HUES64 (cell line): ENCODE measurements at regions not wholly inside any gene's neighbourhood (a gene's known extent, or its start where the extent isn't known, plus 50 kb on each side); places are given as distances from the start of the nearest gene placed in this dataset.

Experiments
- H3K27ac ChIP-seq: 2 replicates; pipeline ENCODE4 v1.7.0; 2013; ENCODE audit warnings: low read depth, low read length, inconsistent platforms
- H3K27me3 ChIP-seq: 2 replicates; pipeline ENCODE4 v1.6.1; 2013; ENCODE audit warnings: mild to moderate bottlenecking, low read length; ENCODE audit not compliant: insufficient read depth
- H3K36me3 ChIP-seq: 2 replicates; pipeline ENCODE4 v1.6.1; 2013; ENCODE audit warnings: mild to moderate bottlenecking, low read length; ENCODE audit not compliant: insufficient read depth
- H3K4me1 ChIP-seq: 2 replicates; pipeline ENCODE4 v1.6.1; 2013; ENCODE audit warnings: mild to moderate bottlenecking, low read length, moderate library complexity; ENCODE audit not compliant: insufficient read depth
- H3K4me3 ChIP-seq: 2 replicates; pipeline ENCODE4 v1.5.1; 2013; ENCODE audit warnings: mild to moderate bottlenecking, low read length, moderate library complexity
- H3K9ac ChIP-seq: 2 replicates; pipeline ENCODE4 v1.6.1; 2013; ENCODE audit warnings: mild to moderate bottlenecking, low read depth, low read length
- H3K9me3 ChIP-seq: 2 replicates; pipeline ENCODE4 v1.6.1; 2013; ENCODE audit warnings: low read depth, low read length; ENCODE audit not compliant: insufficient read depth
- WGBS: fragments of 150-250, 120-280 bp; methylation state at CpG from one replicate; pipeline ENCODE4 v1.1.7; 2013; ENCODE audit warnings: missing lambda C conversion rate; 5-methylcytosine and 5-hydroxymethylcytosine counted together

DNA sequence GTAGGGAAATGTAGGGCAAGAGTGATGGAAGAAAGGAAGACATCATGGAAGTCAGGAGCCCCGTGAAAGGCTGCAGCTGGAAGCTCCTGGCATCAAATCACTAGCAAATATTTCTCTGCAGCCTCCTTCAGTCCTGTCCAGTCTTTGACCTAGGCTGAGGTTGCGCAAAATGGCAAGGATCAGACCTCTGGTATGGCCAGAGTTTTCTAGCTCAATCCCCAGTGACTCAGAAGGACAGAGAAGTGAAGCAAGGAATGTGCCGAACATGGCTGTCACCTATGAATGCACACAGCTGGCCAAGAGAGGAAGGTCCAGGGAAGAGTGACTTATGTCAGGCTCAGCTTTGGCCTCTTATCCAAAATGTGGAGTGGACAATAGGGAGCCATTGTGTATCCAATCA, 71.1 kb upstream of the PHOX2B start:
- H3K27me3 ChIP-seq = peaks cover 27% of the 10 kb centered on the region
- no peaks in the 10 kb centered on the region for H3K4me1 ChIP-seq
- WGBS = 93% methylated on average over 3 of the region's 3 CpGs
- no peak overlapping the region for H3K4me3 ChIP-seq
- no peaks in the 10 kb centered on the region for H3K36me3 ChIP-seq
- H3K27ac ChIP-seq = no peak overlapping the region
- H3K9ac ChIP-seq = no peak overlapping the region
- no peaks in the 10 kb centered on the region for H3K9me3 ChIP-seq

- H3K27me3 ChIP-seq = peaks cover 18% of the 10 kb centered on the region
- no peaks in the 10 kb centered on the region for H3K4me1 ChIP-seq
- H3K27ac ChIP-seq = no peak overlapping the region
- 95% methylated on average over 3 of the region's 4 CpGs for WGBS
- H3K9ac ChIP-seq = no peak overlapping the region
- H3K4me3 ChIP-seq = no peak overlapping the region
- H3K36me3 ChIP-seq = no peaks in the 10 kb centered on the region
- H3K9me3 ChIP-seq = no peaks in the 10 kb centered on the region
Measured at GRCh38 chr4:41815473-41815872, 66.9 kb upstream of the PHOX2B start.

DNA sequence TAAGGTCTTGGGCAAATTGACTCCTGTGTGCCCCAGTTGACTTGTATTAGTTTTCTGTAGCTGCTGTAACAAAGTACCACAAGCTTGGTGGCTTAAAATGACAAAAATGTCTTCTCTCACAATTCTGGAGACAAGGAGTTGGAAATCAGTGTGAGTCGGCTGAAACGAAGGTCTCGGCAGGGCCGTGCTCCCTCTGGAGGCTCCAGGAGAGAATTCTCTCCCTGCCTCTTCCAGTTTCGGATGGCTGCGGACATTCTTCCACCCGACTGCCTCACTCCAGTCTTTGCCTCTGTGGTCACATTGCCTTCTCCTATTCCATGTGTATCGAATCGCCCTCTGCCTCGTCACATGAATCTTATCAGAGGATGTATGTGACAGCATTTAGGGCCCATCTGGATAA, 66.0 kb upstream of the PHOX2B start:
- no peak overlapping the region for H3K9ac ChIP-seq
- H3K27ac ChIP-seq = no peak overlapping the region
- H3K27me3 ChIP-seq = peaks cover 18% of the 10 kb centered on the region
- H3K4me1 ChIP-seq = no peaks in the 10 kb centered on the region
- no peak overlapping the region for H3K4me3 ChIP-seq
- no peaks in the 10 kb centered on the region for H3K9me3 ChIP-seq
- WGBS = 28% methylated on average over 10 of the region's 10 CpGs
- H3K36me3 ChIP-seq = no peaks in the 10 kb centered on the region

DNA sequence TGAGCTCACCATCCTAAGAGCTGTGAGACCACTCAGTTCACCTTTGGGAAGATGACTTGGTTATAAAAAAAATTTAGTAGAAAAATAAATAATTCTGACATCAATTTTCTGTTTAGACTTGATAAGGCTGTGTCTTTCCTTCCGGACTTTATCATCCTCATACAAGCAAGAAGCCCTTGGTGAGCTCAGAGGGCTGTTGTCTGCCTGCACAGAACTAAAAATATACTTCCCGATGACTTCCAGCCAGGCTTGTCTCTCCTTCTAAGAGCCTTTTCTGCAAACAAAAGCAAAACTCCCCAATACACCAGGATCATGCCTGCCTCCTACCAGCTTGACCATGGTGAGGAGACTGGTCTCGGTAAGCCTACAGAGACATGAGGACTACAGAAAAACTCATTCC, 58.3 kb upstream of the PHOX2B start:
- Histone ChIP-seq H3K9ac (no peak overlapping the region), H3K36me3 (no peaks in the 10 kb centered on the region), H3K4me3 (no peak overlapping the region), H3K9me3 (no peaks in the 10 kb centered on the region), H3K4me1 (no peaks in the 10 kb centered on the region), H3K27me3 (no peaks in the 10 kb centered on the region), H3K27ac (no peak overlapping the region)
- WGBS = 97% methylated on average over 3 of the region's 3 CpGs

DNA sequence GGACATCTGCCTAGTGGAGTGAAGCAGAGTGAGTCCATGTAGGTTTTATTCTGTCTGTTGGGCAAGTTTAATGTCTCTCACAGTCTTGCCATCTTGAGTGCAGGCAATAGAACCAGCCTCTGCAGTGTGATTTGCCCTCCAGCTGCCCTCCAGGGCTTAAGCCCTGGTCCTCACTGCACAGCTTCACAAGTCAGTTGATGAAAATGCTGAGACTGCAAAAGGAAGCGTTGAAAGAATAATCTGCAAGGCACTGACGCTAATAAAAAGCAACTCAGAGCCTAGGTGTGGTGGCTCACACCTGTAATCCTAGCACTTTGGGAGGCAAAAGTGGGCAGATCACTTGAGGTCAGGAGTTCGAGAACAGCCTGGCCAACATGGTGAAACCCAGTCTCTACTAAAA, 54.1 kb upstream of the PHOX2B start:
- Histone ChIP-seq H3K9me3 (no peaks in the 10 kb centered on the region), H3K4me1 (no peaks in the 10 kb centered on the region), H3K9ac (no peak overlapping the region), H3K4me3 (no peak overlapping the region), H3K27me3 (no peaks in the 10 kb centered on the region), H3K36me3 (no peaks in the 10 kb centered on the region), H3K27ac (no peak overlapping the region)
- WGBS = 91% methylated on average over 3 of the region's 3 CpGs

DNA sequence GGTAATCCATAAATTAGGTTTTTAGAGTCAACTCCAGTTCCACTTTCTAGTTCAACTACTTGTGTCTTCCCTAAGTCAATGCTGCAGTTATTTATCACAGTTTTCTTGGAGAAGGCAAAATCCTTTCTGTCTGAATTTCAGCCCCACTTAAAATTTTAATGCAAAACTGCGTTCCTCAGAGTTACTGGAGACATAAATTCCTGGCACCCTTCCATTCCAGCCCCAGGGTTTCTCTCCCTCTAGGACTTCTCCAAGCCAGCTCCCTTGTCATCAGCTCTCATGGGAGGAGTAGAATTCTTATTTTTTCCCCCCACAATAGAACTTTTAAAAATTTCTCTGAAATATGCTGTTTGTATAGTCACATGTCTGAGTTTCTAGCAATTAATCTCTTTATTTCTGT, 50.6 kb upstream of the PHOX2B start:
- WGBS = 97% methylated on average over 1 of the region's 1 CpG
- Histone ChIP-seq H3K27ac (no peak overlapping the region), H3K4me3 (no peak overlapping the region), H3K27me3 (no peaks in the 10 kb centered on the region), H3K9ac (no peak overlapping the region), H3K36me3 (no peaks in the 10 kb centered on the region), H3K9me3 (no peaks in the 10 kb centered on the region), H3K4me1 (peaks cover 19% of the 10 kb centered on the region)
